Ovary (tissue), 7 donors: ENCODE measurements at regions not wholly inside any gene's neighbourhood (a gene's known extent, or its start where the extent isn't known, plus 50 kb on each side); places are given as distances from the start of the nearest gene placed in this dataset.

Experiments
- DNase-seq, 5 donors: peaks; one replicate each; pipeline ENCODE4 v3.0.0-alpha.2; 2019 to 2020
- H3K27ac ChIP-seq, 2 donors: fragments of 200-600 bp; one replicate each; pipeline versions ENCODE4 v1.5.1 to v1.8.0; 2019 to 2022
- H3K27me3 ChIP-seq: fragments of 200-600 bp; one replicate; pipeline ENCODE4 v1.8.0; 2022
- H3K36me3 ChIP-seq: fragments of 200-600 bp; sonication (generic); one replicate; pipeline ENCODE4 v1.5.1; 2019
- H3K4me1 ChIP-seq: one replicate; pipeline ENCODE4 v1.8.1; 2013; ENCODE audit warnings: mild to moderate bottlenecking, moderate library complexity; ENCODE audit not compliant: insufficient read depth
- H3K4me3 ChIP-seq: fragments of 200-600 bp; sonication (generic); one replicate; pipeline ENCODE4 v1.5.1; 2017
- H3K9me3 ChIP-seq, 2 donors: fragments of 200-600 bp in 1 of 2; sonication (generic) in 1 of 2; one replicate each; pipeline versions ENCODE4 v1.5.1 to v1.8.1; 2013 to 2019; ENCODE audit warnings: mild to moderate bottlenecking in 1 of 2, moderate library complexity in 1 of 2
- CTCF ChIP-seq, 3 donors: fragments of 450-650 bp in 2 of 3; fragments of 200-600 bp in 1 of 3; IDR thresholded peaks; one replicate each; pipeline versions ENCODE4 v1.5.1 to v1.8.0; 2016 to 2022; ENCODE audit warnings: antibody characterized with exemption in 3 of 3, mild to moderate bottlenecking in 1 of 3
- EP300 ChIP-seq: sonication (generic); formaldehyde crosslinking; IDR thresholded peaks from one replicate; pipeline ENCODE4 v1.6.1; 2017; ENCODE audit warnings: antibody characterized with exemption
- POLR2A ChIP-seq: fragments of 450-650 bp; IDR thresholded peaks from one replicate; pipeline ENCODE4 v1.6.1; 2017; ENCODE audit warnings: antibody characterized with exemption, mild to moderate bottlenecking, moderate library complexity
- WGBS, 3 donors: extraction: QIAGEN DNeasy Blood & Tissue Kit in 1 of 3; methylation state at CpG; one replicate each; pipeline versions ENCODE4 v1.1.5 to v1.1.7; 2013 to 2017; 5-methylcytosine and 5-hydroxymethylcytosine counted together
- intact Hi-C, 4 donors: fragments of 100-400 bp; cut with DNase I; formaldehyde crosslinking; loops; one replicate each; pipeline versions ENCODE4 v1.11.0 to v1.15.1; 2022 to 2023
- donor health status: DM: no; HTN: no; CAD: no; lungs with moderate emphysema.
- donor health status: DM: no; HTN: no; CAD: no.
- donor health status: Bipolar disorder and iron deficiency.
- donor health status: DM: no; HTN: no; CAD: no.
- donor health status: DM: yes; HTN: yes; CAD: no.

- intact Hi-C loops, result no loop called here
- peaks cover 3% of the 10 kb centered on the region for H3K4me1 ChIP-seq
- WGBS, 3 donors, result 42 to 73% (median 66%) methylated on average over 4 of the region's 4 CpGs
- TF ChIP-seq POLR2A, result no peak
- no peaks in the 10 kb centered on the region for H3K9me3 ChIP-seq
- no peak for DNase-seq
- no peak overlapping the region for H3K4me3 ChIP-seq
- H3K27me3 ChIP-seq, result no peaks in the 10 kb centered on the region
- no peaks in the 10 kb centered on the region for H3K36me3 ChIP-seq
- no peak overlapping the region for H3K27ac ChIP-seq
These were observed 68.1 kb upstream of the STMND1 start for GRCh38 chr6:17033746-17034145.

DNA sequence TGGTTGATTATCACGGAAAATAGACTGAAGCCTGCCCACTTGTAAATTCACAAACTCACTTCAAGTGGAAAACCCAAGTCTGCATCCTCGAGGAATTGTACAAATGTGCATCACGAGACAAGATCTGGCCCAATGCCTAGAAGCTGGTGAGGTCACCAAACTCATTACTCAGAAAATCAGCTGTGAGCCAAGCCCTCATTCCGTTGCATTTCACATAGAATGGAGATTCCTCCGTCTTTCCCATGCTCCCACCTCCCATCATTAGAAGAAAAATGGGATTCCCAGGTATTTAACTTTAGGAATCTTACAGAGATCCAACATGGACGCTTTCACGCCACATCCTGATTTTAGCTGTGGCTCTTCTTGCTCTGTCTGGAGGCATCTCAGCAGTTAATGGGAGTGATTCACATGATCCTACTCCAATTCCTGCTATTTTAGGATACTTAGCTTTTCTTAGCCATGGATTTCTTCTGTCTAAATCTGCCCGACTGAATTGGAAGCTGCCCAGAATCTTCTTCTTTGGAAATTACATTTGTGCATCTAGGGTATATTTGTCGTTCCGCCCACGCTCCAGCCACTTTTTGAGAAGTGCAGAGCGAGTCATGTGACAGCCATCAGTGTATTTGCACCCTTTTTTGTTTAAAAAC, 68.7 kb upstream of the STMND1 start:
- 9 to 10% (median 10%) methylated on average over 12 of the region's 12 CpGs for WGBS, 3 donors
- no peaks in the 10 kb centered on the region for H3K9me3 ChIP-seq
- no peak overlapping the region for H3K4me3 ChIP-seq
- peak; percentile 47 to 64 (median 54) for DNase-seq
- H3K27me3 ChIP-seq, result no peaks in the 10 kb centered on the region
- H3K36me3 ChIP-seq, result no peaks in the 10 kb centered on the region
- H3K4me1 ChIP-seq, result peaks cover 3% of the 10 kb centered on the region
- no peak for TF ChIP-seq CTCF (IDR thresholded peaks at IDR 0.05)
- TF ChIP-seq EP300, result no peak
- no peak for TF ChIP-seq POLR2A
- intact Hi-C loops, result no loop called here
- H3K27ac ChIP-seq, result no peak overlapping the region

DNA sequence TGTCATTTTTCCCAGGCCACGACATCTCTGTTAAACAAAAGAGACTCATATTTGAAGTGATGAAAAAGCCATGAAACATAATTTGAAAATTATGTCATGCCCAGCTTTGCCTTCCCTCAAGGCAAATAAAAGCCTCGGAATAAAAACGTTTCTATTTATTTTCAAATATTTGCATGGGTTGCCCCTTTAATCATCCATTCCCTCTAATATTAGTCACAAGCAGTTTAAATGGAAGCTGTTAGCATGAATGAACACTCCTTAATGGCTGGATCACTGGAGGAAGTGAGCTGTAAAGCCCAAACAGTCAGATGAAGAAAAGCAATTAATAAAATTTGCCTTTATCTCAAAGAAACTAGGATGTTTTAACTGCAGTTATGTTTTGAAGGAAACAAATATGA, 69.3 kb upstream of the STMND1 start:
- peaks cover 3% of the 10 kb centered on the region for H3K4me1 ChIP-seq
- no peaks in the 10 kb centered on the region for H3K27me3 ChIP-seq
- no peak for DNase-seq
- intact Hi-C loops, result no loop called here
- no peaks in the 10 kb centered on the region for H3K36me3 ChIP-seq
- H3K9me3 ChIP-seq, result no peaks in the 10 kb centered on the region
- WGBS, 3 donors, result 30 to 35% (median 34%) methylated on average over 3 of the region's 3 CpGs
- TF ChIP-seq POLR2A (no peak), CTCF (IDR thresholded peaks at IDR 0.05) (no peak), EP300 (no peak)
- no peak overlapping the region for H3K4me3 ChIP-seq
- H3K27ac ChIP-seq, result no peak overlapping the region

GRCh38 chr6:17031961-17032360, 69.9 kb upstream of the STMND1 start:
- no peak overlapping the region for H3K27ac ChIP-seq
- H3K9me3 ChIP-seq, result no peaks in the 10 kb centered on the region
- WGBS, 3 donors, result 82 to 88% (median 87%) methylated on average over 19 of the region's 19 CpGs
- TF ChIP-seq POLR2A (no peak), EP300 (no peak), CTCF (IDR thresholded peaks at IDR 0.05) (no peak)
- H3K4me1 ChIP-seq, result peaks cover 3% of the 10 kb centered on the region
- no peaks in the 10 kb centered on the region for H3K36me3 ChIP-seq
- DNase-seq, result no peak
- H3K27me3 ChIP-seq, result no peaks in the 10 kb centered on the region
- intact Hi-C loops, result no loop called here
- H3K4me3 ChIP-seq, result no peak overlapping the region

DNA sequence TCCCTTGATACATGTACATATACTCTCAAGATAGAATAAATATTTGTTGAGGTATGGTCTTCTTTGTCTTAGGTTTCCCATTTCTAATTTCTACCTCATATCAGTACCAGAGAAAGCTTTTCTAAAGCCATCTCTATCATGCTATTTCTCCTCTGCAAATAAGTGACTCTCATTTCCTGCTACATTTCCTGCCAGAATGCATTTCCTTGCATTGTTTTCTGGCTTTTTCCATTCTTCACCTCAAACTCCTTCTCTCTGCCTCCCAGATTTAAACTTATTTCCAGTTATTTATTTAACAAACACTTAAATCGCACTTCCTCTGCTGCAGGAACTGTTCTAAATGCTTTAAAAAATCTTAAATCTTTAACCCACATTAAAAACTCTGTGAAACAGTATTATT, 74.4 kb upstream of the STMND1 start:
- no peaks in the 10 kb centered on the region for H3K36me3 ChIP-seq
- intact Hi-C loops, result no loop called here
- H3K4me1 ChIP-seq, result no peaks in the 10 kb centered on the region
- H3K4me3 ChIP-seq, result no peak overlapping the region
- 77 to 96% (median 89%) methylated on average over 1 of the region's 1 CpG for WGBS, 3 donors
- H3K9me3 ChIP-seq, result peaks cover 0 to 3% of the 10 kb centered on the region in 2 donors
- no peak overlapping the region for H3K27ac ChIP-seq
- TF ChIP-seq EP300 (no peak), POLR2A (no peak), CTCF (IDR thresholded peaks at IDR 0.05) (no peak)
- H3K27me3 ChIP-seq, result no peaks in the 10 kb centered on the region
- DNase-seq, result no peak
